Prostate gland (tissue), 2 donors: ENCODE measurements at regions not wholly inside any gene's neighbourhood (a gene's known extent, or its start where the extent isn't known, plus 50 kb on each side); places are given as distances from the start of the nearest gene placed in this dataset.

ENCODE experiments used
- DNase-seq: peaks from one replicate; pipeline ENCODE4 v3.0.0-alpha.2; 2019; ENCODE audit warnings: low spot score
- H3K27ac ChIP-seq, 2 donors: fragments of 200-600 bp; sonication (generic); 2 replicates each; pipeline ENCODE4 v1.5.1; 2017 to 2019
- H3K27me3 ChIP-seq: fragments of 200-600 bp; sonication (generic); replicated peaks from 2 replicates; pipeline ENCODE4 v1.5.1; 2019; ENCODE audit not compliant: insufficient read depth
- H3K36me3 ChIP-seq, 2 donors: fragments of 200-600 bp; sonication (generic); 1 replicate in 1 of 2; 2 replicates in 1 of 2; pipeline versions ENCODE4 v1.5.1 to v1.8.1; 2017 to 2019
- H3K4me1 ChIP-seq: fragments of 200-600 bp; sonication (generic); replicated peaks from 2 replicates; pipeline ENCODE4 v1.5.1; 2019
- H3K4me3 ChIP-seq, 2 donors: fragments of 200-600 bp; sonication (generic); 2 replicates each; pipeline ENCODE4 v1.5.1; 2017 to 2019
- H3K9me3 ChIP-seq: fragments of 200-600 bp; sonication (generic); 2 replicates; pipeline ENCODE4 v1.5.1; 2017
- CTCF ChIP-seq, 4 experiments: fragments of 200-600 bp in 2 of 4; fragments of 450-650 bp in 2 of 4; sonication (generic) in 2 of 4; IDR thresholded peaks; 1 replicate in 3 of 4; 2 replicates in 1 of 4; pipeline ENCODE4 v1.5.1; 2016 to 2019; ENCODE audit warnings: antibody characterized with exemption in 4 of 4, mild to moderate bottlenecking in 2 of 4, moderate library complexity in 2 of 4
- POLR2A ChIP-seq: fragments of 450-650 bp; IDR thresholded peaks from one replicate; pipeline ENCODE4 v1.6.1; 2016; ENCODE audit warnings: antibody characterized with exemption, mild to moderate bottlenecking
- POLR2AphosphoS5 ChIP-seq: sonication (generic); formaldehyde crosslinking; IDR thresholded peaks from one replicate; pipeline ENCODE4 v1.6.1; 2017; ENCODE audit warnings: antibody characterized with exemption
- WGBS: methylation state at CpG from one replicate; pipeline ENCODE4 v1.1.5; 2018; 5-methylcytosine and 5-hydroxymethylcytosine counted together
- intact Hi-C: fragments of 100-400 bp; cut with DNase I; formaldehyde crosslinking; loops from one replicate; pipeline ENCODE4 v1.14.2; 2022

- TF ChIP-seq POLR2A (no peak), CTCF (IDR thresholded peaks at IDR 0.05) (no peak), POLR2AphosphoS5 (no peak)
- no peak overlapping the region for H3K4me3 ChIP-seq
- no peak for DNase-seq
- H3K27ac ChIP-seq, result no peak overlapping the region
- 59% methylated on average over 4 of the region's 4 CpGs for WGBS
- no peaks in the 10 kb centered on the region for H3K36me3 ChIP-seq
- intact Hi-C loops, result no loop called here
- H3K9me3 ChIP-seq, result no peaks in the 10 kb centered on the region
- no peaks in the 10 kb centered on the region for H3K27me3 ChIP-seq
- H3K4me1 ChIP-seq, result no peaks in the 10 kb centered on the region
These were observed 658.4 kb upstream of the MBL2 start for GRCh38 chr10:53430974-53431373.

- H3K4me1 ChIP-seq, result no peaks in the 10 kb centered on the region
- intact Hi-C loops, result no loop called here
- no peak overlapping the region for H3K4me3 ChIP-seq
- no peak overlapping the region for H3K27ac ChIP-seq
- no peaks in the 10 kb centered on the region for H3K9me3 ChIP-seq
- no peaks in the 10 kb centered on the region for H3K36me3 ChIP-seq
- no peaks in the 10 kb centered on the region for H3K27me3 ChIP-seq
- TF ChIP-seq POLR2AphosphoS5 (no peak), POLR2A (no peak), CTCF (IDR thresholded peaks at IDR 0.05) (no peak)
- 19% methylated on average over 2 of the region's 2 CpGs for WGBS
- DNase-seq, result no peak
These were observed 657.7 kb upstream of the MBL2 start for GRCh38 chr10:53430127-53430891.

- no peak for DNase-seq
- Histone ChIP-seq H3K4me1 (no peaks in the 10 kb centered on the region), H3K4me3 (no peak overlapping the region), H3K9me3 (no peaks in the 10 kb centered on the region), H3K36me3 (no peaks in the 10 kb centered on the region), H3K27me3 (no peaks in the 10 kb centered on the region), H3K27ac (no peak overlapping the region)
- no peak for TF ChIP-seq POLR2AphosphoS5
- no peak for TF ChIP-seq CTCF (IDR thresholded peaks at IDR 0.05)
- TF ChIP-seq POLR2A, result no peak
- intact Hi-C loops, result no loop called here
- WGBS, result 70% methylated on average over 5 of the region's 5 CpGs
These were observed 649.8 kb upstream of the MBL2 start for GRCh38 chr10:53422223-53422888.

GRCh38 chr10:53412651-53413050 lies 640.1 kb upstream of the MBL2 start:
- no peak for DNase-seq
- 82% methylated on average over 2 of the region's 2 CpGs for WGBS

More at GRCh38 chr10:53412651-53413050, 640.1 kb upstream of the MBL2 start:
- TF ChIP-seq POLR2AphosphoS5 (no peak), CTCF (IDR thresholded peaks at IDR 0.05) (no peak), POLR2A (no peak)
- Histone ChIP-seq H3K36me3 (no peaks in the 10 kb centered on the region), H3K9me3 (no peaks in the 10 kb centered on the region), H3K27me3 (no peaks in the 10 kb centered on the region), H3K4me3 (no peak overlapping the region), H3K4me1 (no peaks in the 10 kb centered on the region), H3K27ac (no peak overlapping the region)
- intact Hi-C loops, result no loop called here
